Endodermal cell (in vitro differentiated cells): ENCODE measurements at regions not wholly inside any gene's neighbourhood (a gene's known extent, or its start where the extent isn't known, plus 50 kb on each side); places are given as distances from the start of the nearest gene placed in this dataset.

ENCODE experiments used
- DNase-seq: peaks from one replicate; pipeline ENCODE4 v3.0.0-alpha.2; 2017
- H3K27ac ChIP-seq: 2 replicates; pipeline ENCODE4 v1.5.1; 2013; ENCODE audit warnings: mild to moderate bottlenecking, low read depth, low read length, moderate library complexity
- H3K27me3 ChIP-seq: 2 replicates; pipeline ENCODE4 v1.6.1; 2013; ENCODE audit warnings: mild to moderate bottlenecking, low read length, moderate library complexity; ENCODE audit not compliant: insufficient read depth, control insufficient read depth, poor library complexity, severe bottlenecking
- H3K36me3 ChIP-seq: 2 replicates; pipeline ENCODE4 v1.7.0; 2013; ENCODE audit warnings: mild to moderate bottlenecking, low read length, moderate library complexity; ENCODE audit not compliant: control insufficient read depth, insufficient read depth
- H3K4me1 ChIP-seq: one replicate; pipeline ENCODE4 v1.7.0; 2013; ENCODE audit warnings: low read length; ENCODE audit not compliant: control insufficient read depth, insufficient read depth
- H3K4me3 ChIP-seq: 2 replicates; pipeline ENCODE4 v1.5.1; 2013; ENCODE audit warnings: mild to moderate bottlenecking, low read length, moderate library complexity
- H3K9ac ChIP-seq: 2 replicates; pipeline ENCODE4 v1.6.1; 2013; ENCODE audit warnings: mild to moderate bottlenecking, low read length, moderate library complexity; ENCODE audit not compliant: poor library complexity, severe bottlenecking; ENCODE audit errors: extremely low read depth
- H3K9me3 ChIP-seq: 2 replicates; pipeline ENCODE4 v1.6.1; 2013; ENCODE audit warnings: mild to moderate bottlenecking, low read length, moderate library complexity; ENCODE audit not compliant: control insufficient read depth
- H3K27ac Mint-ChIP-seq: 2 replicates; pipeline ENCODE4 v1.8.0; 2020; ENCODE audit warnings: mixed read lengths
- H3K27me3 Mint-ChIP-seq: 2 replicates; pipeline ENCODE4 v1.8.0; 2021; ENCODE audit warnings: mild to moderate bottlenecking, mixed read lengths; ENCODE audit not compliant: insufficient read depth
- H3K36me3 Mint-ChIP-seq: 2 replicates; pipeline ENCODE4 v1.8.0; 2020; ENCODE audit warnings: low read depth, mixed read lengths
- H3K4me1 Mint-ChIP-seq: 2 replicates; pipeline ENCODE4 v1.8.0; 2020; ENCODE audit warnings: mixed read lengths
- H3K4me3 Mint-ChIP-seq: 2 replicates; pipeline ENCODE4 v1.8.0; 2020; ENCODE audit warnings: mild to moderate bottlenecking, moderate library complexity, mixed read lengths
- H3K9me3 Mint-ChIP-seq: 2 replicates; pipeline ENCODE4 v1.8.0; 2020; ENCODE audit warnings: mild to moderate bottlenecking, mixed read lengths
- CTCF ChIP-seq: fragments of 200-600 bp; sonication (generic); conservative IDR thresholded peaks from 2 replicates; pipeline ENCODE4 v1.5.0; 2021; ENCODE audit warnings: antibody characterized with exemption, mild to moderate bottlenecking
- WGBS, 2 experiments: methylation state at CpG; one replicate each; pipeline versions ENCODE4 v1.1.5 to v1.1.7; 2013; ENCODE audit warnings: missing lambda C conversion rate in 2 of 2, mixed read lengths in 1 of 2; ENCODE audit not compliant: insufficient coverage in 1 of 2, insufficient read length in 1 of 2; 5-methylcytosine and 5-hydroxymethylcytosine counted together

DNA sequence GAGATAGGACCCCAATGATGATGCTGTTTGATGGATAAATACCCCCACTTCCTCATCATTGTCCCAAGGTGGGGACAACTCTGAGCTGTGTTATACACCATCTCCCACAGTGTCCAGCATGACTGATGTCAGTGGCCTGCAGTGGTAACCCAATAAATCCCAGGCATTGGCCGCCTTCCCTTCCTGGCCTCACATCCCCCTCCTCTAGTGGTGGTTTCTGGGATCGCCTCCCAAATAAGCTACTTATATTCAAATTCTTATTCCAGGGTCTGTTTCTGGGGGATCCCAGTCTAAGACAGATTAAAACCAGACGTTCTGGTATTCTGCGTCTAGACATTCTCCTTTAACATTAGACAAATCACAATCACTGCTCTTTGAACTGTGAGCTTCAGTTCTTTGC lies 90.6 kb downstream of the SCP2D1 start:
- Mint-ChIP-seq H3K4me3 (no peak overlapping the region), H3K9me3 (peaks cover 3% of the 10 kb centered on the region), H3K27me3 (peaks cover 8% of the 10 kb centered on the region), H3K36me3 (no peaks in the 10 kb centered on the region), H3K27ac (no peak overlapping the region), H3K4me1 (peaks cover 6% of the 10 kb centered on the region)
- Histone ChIP-seq H3K36me3 (no peaks in the 10 kb centered on the region), H3K4me3 (no peak overlapping the region), H3K9ac (no peak overlapping the region), H3K4me1 (no peaks in the 10 kb centered on the region), H3K9me3 (no peaks in the 10 kb centered on the region), H3K27me3 (no peaks in the 10 kb centered on the region), H3K27ac (no peak overlapping the region)
- no peak for DNase-seq
- TF ChIP-seq CTCF: peak; percentile 46
- 43 to 63% methylated on average over 3 to 4 of the region's 4 CpGs for WGBS, 2 experiments

GRCh38 chr20:18904624-18905023 lies 91.0 kb downstream of the SCP2D1 start:
- H3K36me3 Mint-ChIP-seq: no peaks in the 10 kb centered on the region
- DNase-seq: peak; percentile 64
- Histone ChIP-seq H3K27me3 (no peaks in the 10 kb centered on the region), H3K27ac (no peak overlapping the region), H3K9ac (no peak overlapping the region), H3K4me3 (no peak overlapping the region), H3K36me3 (no peaks in the 10 kb centered on the region), H3K9me3 (no peaks in the 10 kb centered on the region), H3K4me1 (no peaks in the 10 kb centered on the region)
- H3K4me1 Mint-ChIP-seq: peaks cover 6% of the 10 kb centered on the region
- no peak overlapping the region for H3K27ac Mint-ChIP-seq
- 72 to 82% methylated on average over 3 to 5 of the region's 5 CpGs for WGBS, 2 experiments
- peaks cover 3% of the 10 kb centered on the region for H3K9me3 Mint-ChIP-seq
- TF ChIP-seq CTCF: peak; percentile 52
- no peak overlapping the region for H3K4me3 Mint-ChIP-seq
- H3K27me3 Mint-ChIP-seq: peaks cover 8% of the 10 kb centered on the region

- H3K27me3 Mint-ChIP-seq: peaks cover 15% of the 10 kb centered on the region
- H3K9ac ChIP-seq: no peak overlapping the region
- H3K4me3 Mint-ChIP-seq: no peak overlapping the region
- no peak overlapping the region for H3K27ac ChIP-seq
- H3K9me3 Mint-ChIP-seq: peaks cover 3% of the 10 kb centered on the region
- no peak overlapping the region for H3K4me3 ChIP-seq
- H3K4me1 Mint-ChIP-seq: peaks cover 9% of the 10 kb centered on the region
- no peak for DNase-seq
- H3K4me1 ChIP-seq: no peaks in the 10 kb centered on the region
- H3K36me3 Mint-ChIP-seq: no peaks in the 10 kb centered on the region
- no peak overlapping the region for H3K27ac Mint-ChIP-seq
- 82 to 93% methylated on average over 2 of the region's 2 CpGs for WGBS, 2 experiments
- no peaks in the 10 kb centered on the region for H3K36me3 ChIP-seq
- no peaks in the 10 kb centered on the region for H3K27me3 ChIP-seq
- H3K9me3 ChIP-seq: no peaks in the 10 kb centered on the region
- no peak for TF ChIP-seq CTCF
Measured at GRCh38 chr20:18906046-18906445, 92.5 kb downstream of the SCP2D1 start.
